Endothelial cell of hepatic sinusoid (primary cell): ENCODE measurements at regions not wholly inside any gene's neighbourhood (a gene's known extent, or its start where the extent isn't known, plus 50 kb on each side); places are given as distances from the start of the nearest gene placed in this dataset.

Source experiments
- in situ Hi-C: cut with HindIII; loops from 2 replicates; pipeline ENCODE4 v1.10.0; 2017; ENCODE audit warnings: low sequenced_read_pairs

- in situ Hi-C loops, result no loop called here
These were observed 416.3 kb downstream of the GPATCH2 start for GRCh38 chr1:217214551-217214950.

GRCh38 chr1:217211486-217211885 lies 419.4 kb downstream of the GPATCH2 start:
- in situ Hi-C loops, result no loop called here

DNA sequence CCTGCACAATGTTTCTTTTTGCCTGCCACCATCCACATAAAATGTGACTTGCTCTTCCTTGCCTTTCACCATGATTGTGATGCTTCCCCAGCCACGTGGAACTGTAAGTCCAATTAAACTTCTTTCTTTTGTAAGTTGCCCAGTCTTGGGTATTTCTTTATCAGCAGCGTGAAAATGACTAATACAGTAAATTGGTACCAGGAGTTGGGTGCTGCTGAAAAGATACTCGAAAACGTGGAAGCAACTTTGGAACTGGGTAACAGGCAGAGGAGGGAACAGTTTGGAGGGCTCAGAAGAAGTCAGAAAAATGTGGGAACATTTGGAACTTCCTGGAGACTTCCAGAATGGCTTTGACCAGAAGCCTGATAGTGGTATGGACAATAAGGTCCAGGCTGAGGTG lies 425.3 kb downstream of the GPATCH2 start:
- in situ Hi-C loops, result no loop called here

- in situ Hi-C loops, result no loop called here
These were observed 434.3 kb downstream of the GPATCH2 start for GRCh38 chr1:217196616-217197015.

GRCh38 chr1:217193151-217193550 lies 437.7 kb downstream of the GPATCH2 start:
- in situ Hi-C loops, result no loop called here

GRCh38 chr1:217191441-217191840 lies 439.4 kb downstream of the GPATCH2 start:
- in situ Hi-C loops, result no loop called here

DNA sequence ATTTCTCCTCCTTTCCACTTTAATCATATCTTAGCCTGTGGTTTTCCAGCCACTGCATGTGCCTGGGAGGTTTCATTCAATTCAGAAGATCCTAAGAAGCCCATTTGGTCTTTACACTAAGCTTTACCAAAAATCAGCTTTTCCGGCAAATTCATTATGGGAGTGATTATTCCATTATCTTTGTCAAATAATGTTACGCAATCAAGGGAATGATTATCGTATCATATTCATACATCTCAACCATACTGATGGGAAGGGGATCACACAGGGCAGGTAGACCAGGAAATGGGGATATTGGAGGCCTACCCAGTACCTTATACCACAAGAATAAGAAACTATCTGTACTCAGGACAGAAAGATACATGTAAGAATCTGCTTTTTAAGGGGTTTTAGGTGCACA lies 440.5 kb downstream of the GPATCH2 start:
- in situ Hi-C loops, result no loop called here

DNA sequence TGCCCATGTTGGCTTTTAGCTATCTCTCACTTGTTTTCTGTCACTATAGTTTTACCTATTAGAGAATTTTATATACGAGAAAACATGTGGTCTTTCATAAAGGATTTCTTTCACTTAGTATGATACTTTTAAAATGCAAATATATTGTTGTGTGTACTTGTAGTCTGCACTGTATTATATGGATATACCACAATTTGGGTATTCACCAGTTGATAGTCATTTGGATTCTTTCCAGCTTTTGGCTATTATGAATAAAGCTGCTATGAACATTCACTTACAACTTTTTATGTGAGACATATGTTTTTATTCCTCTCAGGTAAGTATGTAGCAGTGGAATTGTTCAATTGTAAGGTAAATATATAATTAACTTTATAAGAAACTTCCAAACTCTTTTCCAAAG lies 441.5 kb downstream of the GPATCH2 start:
- in situ Hi-C loops, result no loop called here

DNA sequence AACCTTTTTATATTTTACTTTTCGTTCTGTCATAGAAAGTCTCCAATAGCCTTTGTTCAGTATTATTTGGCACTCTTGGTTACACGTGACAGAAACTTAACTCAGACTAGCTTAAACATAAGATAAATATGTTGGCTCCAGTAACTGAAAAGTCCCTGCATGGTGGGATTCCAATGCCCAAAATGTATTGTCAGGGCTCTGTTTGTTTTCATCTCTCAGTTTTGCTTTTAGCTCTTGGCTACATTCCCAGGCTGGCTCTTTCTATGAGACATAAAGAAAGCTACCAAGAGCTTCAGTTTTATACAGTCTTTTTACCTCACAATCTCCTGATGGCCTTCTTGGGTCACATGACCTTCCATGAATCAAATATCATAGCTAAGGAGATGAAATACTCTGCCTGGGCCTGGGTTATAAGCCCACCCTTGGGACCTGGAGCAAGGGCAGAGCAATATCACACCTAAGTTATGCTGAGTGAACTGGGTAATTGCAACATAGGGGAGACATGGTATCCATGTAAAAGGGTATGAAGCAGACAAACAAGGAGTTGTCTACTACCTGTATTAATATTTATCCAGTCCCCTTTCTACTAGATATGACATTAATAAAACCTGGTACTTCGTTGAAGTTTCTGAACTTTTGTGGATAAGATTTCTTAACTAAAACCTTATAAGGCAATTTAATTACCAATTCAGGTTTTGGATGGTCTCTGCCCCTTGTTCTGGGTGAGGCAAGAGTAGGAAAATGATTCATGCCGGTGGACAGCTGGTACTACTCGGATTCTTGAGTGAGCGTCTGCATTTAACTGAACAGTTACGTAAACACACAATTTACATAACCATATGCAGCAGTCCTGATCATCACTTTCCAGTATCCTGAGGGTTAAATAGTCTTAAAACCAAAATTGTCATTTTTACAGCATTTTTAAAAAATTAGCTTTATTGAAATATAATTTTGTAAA lies 442.3 kb downstream of the GPATCH2 start:
- in situ Hi-C loops, result no loop called here

- in situ Hi-C loops, result no loop called here
These were observed 444.2 kb downstream of the GPATCH2 start for GRCh38 chr1:217186664-217187063.

- in situ Hi-C loops, result no loop called here
These were observed 446.0 kb downstream of the GPATCH2 start for GRCh38 chr1:217184854-217185253.

GRCh38 chr1:217182992-217183391 lies 447.9 kb downstream of the GPATCH2 start:
- in situ Hi-C loops, result no loop called here

- in situ Hi-C loops, result no loop called here
These were observed 449.1 kb downstream of the GPATCH2 start for GRCh38 chr1:217181756-217182155.

DNA sequence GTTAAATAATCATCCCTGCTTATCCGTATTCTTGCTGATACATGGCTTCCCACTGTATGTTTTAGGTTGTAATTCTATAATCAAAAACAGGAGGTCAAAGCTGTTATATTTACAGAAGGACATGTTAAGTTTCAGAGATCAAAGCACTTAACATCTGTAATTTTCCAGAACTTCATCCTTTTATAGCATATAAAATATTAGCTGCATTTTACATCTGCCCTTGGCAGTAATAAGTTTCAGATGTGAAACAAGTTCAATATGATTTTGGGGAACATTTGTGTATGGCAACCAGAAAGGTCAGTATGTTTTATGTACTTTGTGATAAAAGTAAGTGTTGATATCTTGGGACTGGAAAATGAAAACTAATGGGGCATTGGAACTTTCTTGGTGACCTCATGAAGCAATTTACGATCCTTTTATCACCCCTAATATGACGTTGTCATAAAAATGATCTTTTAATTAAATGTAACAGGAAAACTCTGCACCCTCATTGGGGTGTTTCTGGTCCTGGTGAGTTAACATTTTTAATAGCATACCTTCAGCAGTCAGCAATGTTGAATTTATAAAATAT lies 449.6 kb downstream of the GPATCH2 start:
- in situ Hi-C loops, result no loop called here

DNA sequence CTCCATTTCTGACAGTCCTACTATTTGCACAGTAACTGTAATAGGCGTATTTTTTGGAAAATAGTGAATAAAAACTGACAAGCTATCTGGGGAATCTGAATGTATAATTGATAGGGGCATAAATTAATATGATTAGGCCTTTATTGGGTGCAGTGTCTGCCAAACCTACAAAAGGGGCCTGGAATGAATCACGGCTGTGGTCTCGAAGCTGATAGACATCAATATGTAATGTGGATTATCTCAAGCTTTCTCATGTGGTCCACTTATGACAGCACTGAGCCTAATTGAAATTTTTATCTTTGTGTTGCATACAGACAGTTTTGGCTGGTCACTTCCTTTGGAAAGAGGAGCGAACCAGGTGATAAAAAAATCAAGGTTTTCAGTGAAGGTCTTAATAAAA lies 450.4 kb downstream of the GPATCH2 start:
- in situ Hi-C loops, result no loop called here

GRCh38 chr1:217164403-217164802 lies 441.2 kb upstream of the ESRRG start:
- in situ Hi-C loops, result no loop called here

GRCh38 chr1:217153361-217153760 lies 430.1 kb upstream of the ESRRG start:
- in situ Hi-C loops, result no loop called here

GRCh38 chr1:217150366-217150765 lies 427.1 kb upstream of the ESRRG start:
- in situ Hi-C loops, result no loop called here

- in situ Hi-C loops, result no loop called here
These were observed 426.6 kb upstream of the ESRRG start for GRCh38 chr1:217149791-217150190.

DNA sequence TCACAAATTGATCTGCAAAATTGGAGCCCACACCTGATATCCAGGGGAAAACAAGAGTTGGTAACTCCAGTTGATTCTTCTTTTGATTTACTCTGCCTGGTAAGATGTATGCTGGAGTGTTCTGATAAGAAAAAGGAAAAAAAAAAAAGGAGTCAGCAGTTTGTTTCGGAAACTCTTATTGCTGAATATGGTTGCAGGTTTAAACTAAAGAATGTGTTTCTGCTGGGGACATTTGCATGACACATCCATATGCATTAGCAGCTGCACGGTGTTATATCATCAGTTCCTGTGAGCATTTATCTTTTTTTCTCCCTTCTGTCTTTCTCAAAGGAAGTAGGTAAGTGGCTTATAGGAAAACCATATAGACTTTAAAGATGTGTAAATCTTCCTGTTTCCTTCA lies 418.5 kb upstream of the ESRRG start:
- in situ Hi-C loops, result no loop called here

- in situ Hi-C loops, result no loop called here
These were observed 417.0 kb upstream of the ESRRG start for GRCh38 chr1:217140041-217140901.
